ENCODE measurements at regions not wholly inside any gene's neighbourhood (a gene's known extent, or its start where the extent isn't known, plus 50 kb on each side); places are given as distances from the start of the nearest gene placed in this dataset.
"Not testable (repeated sequence)": the region's sequence is repeated elsewhere in the genome, so short reads cannot be mapped to it uniquely, and the experiment has no call there.

- no peak for DNase-seq
Measured at GRCh38 chr1:30525971-30526651, 197.3 kb downstream of the MATN1 start.

- DNase-seq, result no peak
Measured at GRCh38 chr1:30525631-30525970, 197.8 kb downstream of the MATN1 start.

- DNase-seq, result no peak
Measured at GRCh38 chr1:30524840-30525617, 198.4 kb downstream of the MATN1 start.

GRCh38 chr1:30524025-30524555, 199.3 kb downstream of the MATN1 start:
- DNase-seq, result not testable (repeated sequence)

- DNase-seq, result no peak
Measured at GRCh38 chr1:30523055-30524020, 200.0 kb downstream of the MATN1 start.

GRCh38 chr1:30522031-30523004, 201.1 kb downstream of the MATN1 start:
- DNase-seq, result no peak

GRCh38 chr1:30521261-30521865, 202.0 kb downstream of the MATN1 start:
- DNase-seq, result no peak

- DNase-seq, result no peak
Measured at GRCh38 chr1:30520476-30520875, 202.9 kb downstream of the MATN1 start.

- DNase-seq, result no peak
Measured at GRCh38 chr1:30519201-30519763, 204.1 kb downstream of the MATN1 start.

- DNase-seq, result no peak
Measured at GRCh38 chr1:30518696-30519095, 204.7 kb downstream of the MATN1 start.

GRCh38 chr1:30518186-30518585, 205.2 kb downstream of the MATN1 start:
- DNase-seq, result no peak

- DNase-seq, result not testable (repeated sequence)
Measured at GRCh38 chr1:30517666-30518065, 205.7 kb downstream of the MATN1 start.

GRCh38 chr1:30517241-30517640, 206.1 kb downstream of the MATN1 start:
- DNase-seq, result not testable (repeated sequence)

GRCh38 chr1:30516485-30516858, 206.9 kb downstream of the MATN1 start:
- no peak for DNase-seq

- no peak for DNase-seq
Measured at GRCh38 chr1:30515755-30516484, 207.5 kb downstream of the MATN1 start.

GRCh38 chr1:30514945-30515344, 208.4 kb downstream of the MATN1 start:
- DNase-seq, result no peak

- DNase-seq, result no peak
Measured at GRCh38 chr1:30514137-30514654, 209.2 kb downstream of the MATN1 start.

GRCh38 chr1:30513396-30514136, 209.8 kb downstream of the MATN1 start:
- no peak for DNase-seq

GRCh38 chr1:30512914-30513265, 210.5 kb downstream of the MATN1 start:
- no peak for DNase-seq
